NCI-H128 (cell line): ENCODE measurements at regions not wholly inside any gene's neighbourhood (a gene's known extent, or its start where the extent isn't known, plus 50 kb on each side); places are given as distances from the start of the nearest gene placed in this dataset.

Source experiments
- DNase-seq: peaks from one replicate; lab custom pipeline; 2025; ENCODE audit not compliant: unreplicated experiment; lab: John Stamatoyannopoulos, UW

- no peak for DNase-seq
Measured at GRCh38 chr6:93792746-93793145, 373.4 kb upstream of the EPHA7 start.

GRCh38 chr6:93790981-93791380, 371.6 kb upstream of the EPHA7 start:
- DNase-seq = no peak

GRCh38 chr6:93789532-93789931, 370.2 kb upstream of the EPHA7 start:
- no peak for DNase-seq

- no peak for DNase-seq
Measured at GRCh38 chr6:93787841-93788240, 368.5 kb upstream of the EPHA7 start.

GRCh38 chr6:93786474-93787330, 367.3 kb upstream of the EPHA7 start:
- no peak for DNase-seq

GRCh38 chr6:93785694-93786030, 366.3 kb upstream of the EPHA7 start:
- no peak for DNase-seq

GRCh38 chr6:93784794-93785693, 365.7 kb upstream of the EPHA7 start:
- no peak for DNase-seq

- DNase-seq = no peak
Measured at GRCh38 chr6:93779086-93779841, 359.9 kb upstream of the EPHA7 start.

- no peak for DNase-seq
Measured at GRCh38 chr6:93759190-93759589, 339.8 kb upstream of the EPHA7 start.

- no peak for DNase-seq
Measured at GRCh38 chr6:93751969-93752368, 332.6 kb upstream of the EPHA7 start.

- no peak for DNase-seq
Measured at GRCh38 chr6:93749930-93750329, 330.6 kb upstream of the EPHA7 start.

- no peak for DNase-seq
Measured at GRCh38 chr6:93749191-93749590, 329.8 kb upstream of the EPHA7 start.

- DNase-seq = no peak
Measured at GRCh38 chr6:93746892-93747291, 327.5 kb upstream of the EPHA7 start.

GRCh38 chr6:93745306-93745705, 325.9 kb upstream of the EPHA7 start:
- DNase-seq = no peak

GRCh38 chr6:93735099-93735498, 315.7 kb upstream of the EPHA7 start:
- DNase-seq = peak; percentile 53

- DNase-seq = no peak
Measured at GRCh38 chr6:93731306-93731705, 311.9 kb upstream of the EPHA7 start.

- DNase-seq = no peak
Measured at GRCh38 chr6:93728150-93728549, 308.8 kb upstream of the EPHA7 start.

- DNase-seq = no peak
Measured at GRCh38 chr6:93727447-93727846, 308.1 kb upstream of the EPHA7 start.

- no peak for DNase-seq
Measured at GRCh38 chr6:93721386-93722048, 302.2 kb upstream of the EPHA7 start.

GRCh38 chr6:93713974-93714373, 294.6 kb upstream of the EPHA7 start:
- no peak for DNase-seq

GRCh38 chr6:93703431-93703830, 284.1 kb upstream of the EPHA7 start:
- DNase-seq = no peak
